Thyroid gland (tissue), 4 donors: ENCODE measurements at regions not wholly inside any gene's neighbourhood (a gene's known extent, or its start where the extent isn't known, plus 50 kb on each side); places are given as distances from the start of the nearest gene placed in this dataset.

Experiments used
- CTCF ChIP-seq, 6 experiments: fragments of 200-600 bp in 3 of 6; fragments of 450-650 bp in 3 of 6; sonication (generic) in 3 of 6; IDR thresholded peaks; one replicate each; pipeline ENCODE4 v1.5.1; 2016 to 2019; ENCODE audit warnings: antibody characterized with exemption in 6 of 6, mild to moderate bottlenecking in 2 of 6, inconsistent platforms in 1 of 6, moderate library complexity in 1 of 6
- POLR2A ChIP-seq, 2 donors: fragments of 450-650 bp; IDR thresholded peaks; one replicate each; pipeline ENCODE4 v1.6.1; 2017; ENCODE audit warnings: antibody characterized with exemption in 2 of 2, mild to moderate bottlenecking in 2 of 2, moderate library complexity in 1 of 2

GRCh38 chr4:12791536-12791935 lies 692.6 kb downstream of the RAB28 start:
- TF ChIP-seq CTCF (IDR thresholded peaks at IDR 0.05) (no peak), POLR2A (IDR thresholded peaks at IDR 0.05) (no peak)
